HepG2 (cell line): ENCODE measurements at regions not wholly inside any gene's neighbourhood (a gene's known extent, or its start where the extent isn't known, plus 50 kb on each side); places are given as distances from the start of the nearest gene placed in this dataset.

ENCODE experiments used
- ATAC-seq: fragments of 200-7000 bp; cut with Tn5 transposase; 3 replicates; pipeline ENCODE4 v1.9.1; 2020; ENCODE audit warnings: mild to moderate bottlenecking, moderate library complexity
- BruUV-seq: library from RNA; stranded (reverse); fragments of 400-500 nt; replicated peaks from 2 replicates; lab custom pipeline; 2021; lab: Mats Ljungman, UMichigan
- CTCF ChIA-PET: fragments of 300-600 bp; formaldehyde crosslinking; extraction: SDS; loops from one replicate; lab custom pipeline; 2021; ENCODE audit warnings: low total read pairs, inconsistent platforms, low intra/inter-chr PET ratio; lab: Yijun Ruan, JAX
- POLR2A ChIA-PET: fragments of 350-600 bp; sonication (Branson Sonifier 250); formaldehyde crosslinking; loops from one replicate; lab custom pipeline; 2020; ENCODE audit warnings: antibody characterized with exemption, inconsistent platforms; lab: Yijun Ruan, JAX
- DNase-seq: peaks from one replicate; pipeline ENCODE4 v3.0.0-alpha.2; 2015; ENCODE audit warnings: low spot score
- FAIRE-seq: peaks from 3 replicates; lab custom pipeline; 2011; peaks lifted over from hg19 to GRCh38; lab: Jason Lieb, UNC
- H2AFZ ChIP-seq: one replicate; pipeline ENCODE4 v1.6.1; 2011; ENCODE audit warnings: low read length, inconsistent platforms
- H3K27ac ChIP-seq: fragments of 300-600 bp; 3 replicates; pipeline ENCODE4 v1.8.0; 2011; ENCODE audit warnings: mixed run types, mild to moderate bottlenecking, mixed read lengths, low read length, inconsistent platforms; ENCODE audit not compliant: insufficient read depth; ENCODE audit errors: extremely low read length
- H3K27me3 ChIP-seq, 2 experiments: fragments of 200-600 bp in 1 of 2; 2 replicates in 1 of 2; 3 replicates in 1 of 2; pipeline versions ENCODE4 v1.6.0 to v1.8.0; 2011; ENCODE audit warnings: low read length in 2 of 2, mild to moderate bottlenecking in 2 of 2, moderate library complexity in 2 of 2, inconsistent platforms in 1 of 2; ENCODE audit not compliant: insufficient read depth in 2 of 2, control insufficient read depth in 1 of 2
- H3K36me3 ChIP-seq, 2 experiments: fragments of 200-600 bp in 1 of 2; replicated peaks in 1 of 2; 2 replicates in 1 of 2; 3 replicates in 1 of 2; pipeline versions ENCODE4 v1.5.1 to v1.8.0; 2011; ENCODE audit warnings: low read length in 2 of 2, inconsistent platforms in 1 of 2; ENCODE audit not compliant: insufficient read depth in 2 of 2, control insufficient read depth in 1 of 2
- H3K4me1 ChIP-seq: 2 replicates; pipeline ENCODE4 v1.5.1; 2012; ENCODE audit warnings: low read length, inconsistent platforms; ENCODE audit not compliant: insufficient read depth
- H3K4me2 ChIP-seq: 2 replicates; pipeline ENCODE4 v1.6.0; 2011; ENCODE audit warnings: low read depth, low read length, inconsistent platforms
- H3K4me3 ChIP-seq, 3 experiments: fragments of 200-600 bp in 1 of 3; sonication (generic), shearing (Covaris generic) in 1 of 3; replicated peaks in 1 of 3; 2 replicates each; pipeline ENCODE4 v1.5.1; 2011 to 2016; ENCODE audit warnings: low read length in 3 of 3, inconsistent platforms in 2 of 3, low read depth in 2 of 3, mild to moderate bottlenecking in 2 of 3, control low read depth in 1 of 3, mixed read lengths in 1 of 3; ENCODE audit not compliant: insufficient read depth in 1 of 3
- H3K79me2 ChIP-seq: one replicate; pipeline ENCODE4 v1.6.1; 2011; ENCODE audit warnings: low read length, inconsistent platforms; ENCODE audit not compliant: insufficient read depth
- H3K9ac ChIP-seq: 2 replicates; pipeline ENCODE4 v1.6.0; 2011; ENCODE audit warnings: mild to moderate bottlenecking, low read depth, low read length, inconsistent platforms; ENCODE audit not compliant: insufficient read depth
- H3K9me3 ChIP-seq: 2 replicates; pipeline ENCODE4 v1.5.1; 2012; ENCODE audit warnings: mild to moderate bottlenecking, low read length
- H4K20me1 ChIP-seq: 2 replicates; pipeline ENCODE4 v1.6.0; 2011; ENCODE audit warnings: inconsistent platforms, mild to moderate bottlenecking, low read length, moderate library complexity; ENCODE audit not compliant: insufficient read depth
- ELF3 ChIP-seq: IDR thresholded peaks from 2 replicates; pipeline ENCODE4 v1.6.1; 2016; ENCODE audit warnings: missing genetic modification reagents, missing compliant biosample characterization
- ETV5 ChIP-seq: IDR thresholded peaks from 2 replicates; pipeline ENCODE4 v1.6.1; 2018; ENCODE audit warnings: missing biosample characterization, missing genetic modification reagents, inconsistent platforms, borderline replicate concordance
- FOXJ3 ChIP-seq: sonication (generic); formaldehyde crosslinking; IDR thresholded peaks from 2 replicates; pipeline ENCODE4 v1.4.0; 2020; ENCODE audit warnings: missing genetic modification reagents, mild to moderate bottlenecking, borderline replicate concordance
- JDP2 ChIP-seq: sonication (generic); formaldehyde crosslinking; IDR thresholded peaks from 2 replicates; pipeline ENCODE4 v1.8.1; 2022; ENCODE audit warnings: missing genetic modification reagents, borderline replicate concordance
- MAFK ChIP-seq, 2 experiments: IDR thresholded peaks in 1 of 2; conservative IDR thresholded peaks in 1 of 2; 2 replicates each; pipeline ENCODE4 v1.6.1; 2011; ENCODE audit warnings: improper control_type of control experiment in 2 of 2, low read length in 2 of 2
- NFKBIZ ChIP-seq: IDR thresholded peaks from 2 replicates; pipeline ENCODE4 v1.6.1; 2018; ENCODE audit warnings: missing genetic modification reagents, missing compliant biosample characterization
- SMAD1 ChIP-seq: sonication (generic); formaldehyde crosslinking; IDR thresholded peaks from 2 replicates; pipeline ENCODE4 v1.4.0; 2020; ENCODE audit warnings: missing genetic modification reagents, low read depth, mild to moderate bottlenecking, borderline replicate concordance
- TMF1 ChIP-seq: sonication (generic); formaldehyde crosslinking; IDR thresholded peaks from 2 replicates; pipeline ENCODE4 v1.8.1; 2022; ENCODE audit warnings: low read depth, missing genetic modification reagents
- TSC22D2 ChIP-seq: sonication (generic); formaldehyde crosslinking; IDR thresholded peaks from 2 replicates; pipeline ENCODE4 v1.5.1; 2020; ENCODE audit warnings: missing genetic modification reagents, mild to moderate bottlenecking, borderline replicate concordance
- WGBS: methylation state at CpG from one replicate; pipeline ENCODE4 v1.1.6; 2017; ENCODE audit warnings: low lambda C conversion rate; 5-methylcytosine and 5-hydroxymethylcytosine counted together
- in situ Hi-C: cut with HindIII; loops from 2 replicates; pipeline ENCODE4 v1.10.0; 2017; ENCODE audit warnings: low pct_unique_long_range_greater_than_20kb; ENCODE audit not compliant: extremely low pct_ligation_motif_present
- intact Hi-C: fragments of 100-400 bp; cut with micrococcal nuclease; formaldehyde crosslinking; loops from one replicate; pipeline ENCODE4 v1.10.0; 2022; ENCODE audit not compliant: unreplicated experiment
- TF ChIP-seq, protein P1 (sequence below): sonication (generic); formaldehyde crosslinking; IDR thresholded peaks from 2 replicates; pipeline ENCODE4 v1.4.0; 2020; ENCODE audit warnings: mild to moderate bottlenecking, missing genetic modification reagents
- TF ChIP-seq, protein P2 (sequence below): fragments of 450-650 bp; IDR thresholded peaks from 2 replicates; pipeline ENCODE4 v1.6.1; 2016

DNA sequence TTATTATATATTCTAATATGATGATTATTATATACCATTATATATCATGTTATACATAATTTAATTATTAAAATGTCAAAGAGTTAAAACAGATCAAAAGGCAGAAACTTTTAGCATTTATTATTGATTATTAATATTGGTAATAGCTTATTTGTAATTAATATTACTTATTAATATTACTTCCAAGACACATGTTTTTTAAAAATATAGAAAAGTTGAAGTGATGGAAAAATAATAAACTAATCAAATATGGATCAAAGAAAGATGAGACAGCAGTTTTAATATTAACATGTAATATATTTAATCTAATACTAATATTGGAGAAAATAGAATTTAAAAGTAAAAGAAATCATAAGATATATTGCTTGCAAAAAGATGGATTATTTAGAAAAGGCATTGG is 154.6 kb upstream of the TAB2 start:
- no peak overlapping the region for H3K9ac ChIP-seq
- no peaks in the 10 kb centered on the region for H3K79me2 ChIP-seq
- no peak overlapping the region for H3K4me2 ChIP-seq
- H3K27ac ChIP-seq = no peak overlapping the region
- H2AFZ ChIP-seq = no peak overlapping the region
- DNase-seq (no peak), FAIRE-seq (no peak), ATAC-seq (no peak)
- no TSS peak for BruUV-seq
- intact Hi-C loops (no loop called here), in situ Hi-C loops (no loop called here)
- H3K9me3 ChIP-seq = no peaks in the 10 kb centered on the region
- peaks cover 0 to 12% of the 10 kb centered on the region in 2 experiments; a peak in 2 of 5 replicates for H3K27me3 ChIP-seq
- ChIA-PET POLR2A (no interaction called here), CTCF (no interaction called here)
- no peaks in the 10 kb centered on the region for H4K20me1 ChIP-seq
- H3K4me3 ChIP-seq = no peak overlapping the region
- TF ChIP-seq MAFK (conservative IDR thresholded peaks at IDR 0.05 in 1 of 2, IDR thresholded peaks at IDR 0.05 in 1 of 2; ENCODE audit: low read length in 2 of 2) (0 out of 4 replicates have a peak, but pooled peaks of 1 of the 2 experiments have one; percentile 4), FOXJ3 (CRISPR knock-in tag) (no peak)
- peaks cover 10% of the 10 kb centered on the region for H3K4me1 ChIP-seq
- no peaks in the 10 kb centered on the region for H3K36me3 ChIP-seq

DNA sequence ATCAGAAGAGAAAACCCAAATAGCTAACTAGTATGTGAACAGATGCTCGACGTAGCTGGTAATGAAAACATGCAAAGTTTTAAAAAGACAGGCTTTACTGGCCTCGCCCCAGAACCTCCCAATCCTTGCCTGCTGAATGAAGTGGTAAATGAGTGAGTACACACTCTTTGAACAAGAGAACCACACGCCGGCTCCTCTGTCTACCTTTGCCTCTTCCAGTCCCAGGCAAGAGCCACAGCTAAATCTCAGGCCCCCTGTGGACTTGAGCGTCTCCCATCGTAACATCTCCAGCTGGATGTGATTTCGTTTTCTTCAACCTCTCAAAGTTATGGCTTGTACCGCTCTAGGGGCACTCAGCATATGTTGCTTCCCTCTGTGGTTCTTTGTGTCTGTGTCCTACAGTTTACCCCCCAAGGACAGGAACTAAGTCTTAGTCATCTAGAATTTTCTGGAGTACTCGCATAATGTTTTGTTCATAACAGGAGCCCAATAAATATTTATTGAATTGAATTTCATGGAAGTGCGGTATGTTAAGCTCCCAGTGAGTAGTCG is 153.2 kb upstream of the TAB2 start:
- no peak for DNase-seq
- Histone ChIP-seq H3K4me3 (no peak overlapping the region), H3K27me3 (peaks cover 0 to 19% of the 10 kb centered on the region in 2 experiments; a peak in 2 of 5 replicates), H3K9ac (no peak overlapping the region), H3K4me2 (no peak overlapping the region), H4K20me1 (no peaks in the 10 kb centered on the region), H3K27ac (no peak overlapping the region), H3K79me2 (no peaks in the 10 kb centered on the region), H3K9me3 (no peaks in the 10 kb centered on the region), H3K4me1 (peaks cover 15% of the 10 kb centered on the region), H2AFZ (no peak overlapping the region), H3K36me3 (no peaks in the 10 kb centered on the region)
- in situ Hi-C loops = no loop called here
- ChIA-PET CTCF (no interaction called here), POLR2A (no interaction called here)
- FAIRE-seq = no peak
- 51% methylated on average over 12 of the region's 12 CpGs for whole genome bisulfite sequencing
- TF ChIP-seq NFKBIZ (CRISPR knock-in tag) = no peak
- TF ChIP-seq, protein P1, sequence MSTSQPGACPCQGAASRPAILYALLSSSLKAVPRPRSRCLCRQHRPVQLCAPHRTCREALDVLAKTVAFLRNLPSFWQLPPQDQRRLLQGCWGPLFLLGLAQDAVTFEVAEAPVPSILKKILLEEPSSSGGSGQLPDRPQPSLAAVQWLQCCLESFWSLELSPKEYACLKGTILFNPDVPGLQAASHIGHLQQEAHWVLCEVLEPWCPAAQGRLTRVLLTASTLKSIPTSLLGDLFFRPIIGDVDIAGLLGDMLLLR (CRISPR knock-in tag) = no peak
- TF ChIP-seq ETV5 (CRISPR knock-in tag) = no peak
- no peak for TF ChIP-seq ELF3 (CRISPR knock-in tag)
- TF ChIP-seq TMF1 (CRISPR knock-in tag) = no peak
- TF ChIP-seq TSC22D2 (CRISPR knock-in tag) = no peak
- TF ChIP-seq SMAD1 = no peak
- TF ChIP-seq JDP2 = no peak
- TF ChIP-seq, protein P2, sequence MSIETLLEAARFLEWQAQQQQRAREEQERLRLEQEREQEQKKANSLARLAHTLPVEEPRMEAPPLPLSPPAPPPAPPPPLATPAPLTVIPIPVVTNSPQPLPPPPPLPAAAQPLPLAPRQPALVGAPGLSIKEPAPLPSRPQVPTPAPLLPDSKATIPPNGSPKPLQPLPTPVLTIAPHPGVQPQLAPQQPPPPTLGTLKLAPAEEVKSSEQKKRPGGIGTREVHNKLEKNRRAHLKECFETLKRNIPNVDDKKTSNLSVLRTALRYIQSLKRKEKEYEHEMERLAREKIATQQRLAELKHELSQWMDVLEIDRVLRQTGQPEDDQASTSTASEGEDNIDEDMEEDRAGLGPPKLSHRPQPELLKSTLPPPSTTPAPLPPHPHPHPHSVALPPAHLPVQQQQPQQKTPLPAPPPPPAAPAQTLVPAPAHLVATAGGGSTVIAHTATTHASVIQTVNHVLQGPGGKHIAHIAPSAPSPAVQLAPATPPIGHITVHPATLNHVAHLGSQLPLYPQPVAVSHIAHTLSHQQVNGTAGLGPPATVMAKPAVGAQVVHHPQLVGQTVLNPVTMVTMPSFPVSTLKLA = no peak
- intact Hi-C loops = no loop called here
- no peak; the same call in 2 of the 3 replicates for ATAC-seq
- no TSS peak for BruUV-seq
